ENCODE measurements at regions not wholly inside any gene's neighbourhood (a gene's known extent, or its start where the extent isn't known, plus 50 kb on each side); places are given as distances from the start of the nearest gene placed in this dataset.

GRCh38 chr14:98312006-98312405 is 960.0 kb downstream of the BCL11B start:
- no peak for TF ChIP-seq EZH2 (IDR thresholded peaks at IDR 0.05; ENCODE audit: borderline replicate concordance, insufficient read depth, low read length, poor library complexity, severe bottlenecking)
- TF ChIP-seq CTCF (IDR thresholded peaks at IDR 0.05; ENCODE audit: poor library complexity, severe bottlenecking) = no peak
- TF ChIP-seq RAD21 (conservative IDR thresholded peaks at IDR 0.05) = no peak

All from neural cell (in vitro differentiated cells).